Liver (tissue), 8 donors: ENCODE measurements at regions not wholly inside any gene's neighbourhood (a gene's known extent, or its start where the extent isn't known, plus 50 kb on each side); places are given as distances from the start of the nearest gene placed in this dataset.

Source experiments
- DNase-seq: peaks from one replicate; pipeline ENCODE4 v3.0.0-alpha.2; 2017; ENCODE audit warnings: low spot score
- H3K27ac ChIP-seq, 2 donors: one replicate each; pipeline ENCODE4 v1.7.0; 2013; ENCODE audit warnings: inconsistent platforms in 2 of 2, low read length in 2 of 2, control low read depth in 1 of 2, low read depth in 1 of 2, mild to moderate bottlenecking in 1 of 2
- H3K27me3 ChIP-seq, 4 donors: one replicate each; pipeline versions ENCODE4 v1.6.1 to v1.7.0; 2013; ENCODE audit warnings: low read length in 3 of 4, inconsistent platforms in 1 of 4, mild to moderate bottlenecking in 1 of 4, moderate library complexity in 1 of 4; ENCODE audit not compliant: control insufficient read depth in 4 of 4, insufficient read depth in 4 of 4
- H3K36me3 ChIP-seq, 4 donors: one replicate each; pipeline versions ENCODE4 v1.6.1 to v1.7.0; 2013; ENCODE audit warnings: low read length in 3 of 4, mild to moderate bottlenecking in 3 of 4, low read depth in 1 of 4, moderate library complexity in 1 of 4; ENCODE audit not compliant: control insufficient read depth in 4 of 4, insufficient read depth in 3 of 4
- H3K4me1 ChIP-seq, 4 donors: one replicate each; pipeline versions ENCODE4 v1.6.1 to v1.7.0; 2013; ENCODE audit warnings: low read length in 3 of 4, mild to moderate bottlenecking in 3 of 4, moderate library complexity in 1 of 4; ENCODE audit not compliant: control insufficient read depth in 4 of 4, insufficient read depth in 4 of 4
- H3K4me3 ChIP-seq, 3 donors: one replicate each; pipeline versions ENCODE4 v1.6.1 to v1.7.0; 2013; ENCODE audit warnings: low read length in 3 of 3, control low read depth in 1 of 3, low read depth in 1 of 3, mild to moderate bottlenecking in 1 of 3
- H3K9ac ChIP-seq, 2 donors: one replicate each; pipeline ENCODE4 v1.7.0; 2013; ENCODE audit warnings: low read length in 2 of 2, mild to moderate bottlenecking in 2 of 2, moderate library complexity in 2 of 2, control low read depth in 1 of 2, low read depth in 1 of 2
- H3K9me3 ChIP-seq, 4 donors: one replicate each; pipeline versions ENCODE4 v1.6.1 to v1.7.0; 2013; ENCODE audit warnings: low read length in 3 of 4; ENCODE audit not compliant: control insufficient read depth in 4 of 4
- CTCF ChIP-seq: fragments of 150-350 bp; IDR thresholded peaks from 2 replicates; pipeline ENCODE4 v1.5.1; 2017; ENCODE audit warnings: improper control_type of control experiment, low read depth, low read length; ENCODE audit not compliant: missing input control
- EGR1 ChIP-seq, 2 donors: IDR thresholded peaks; 2 replicates each; pipeline ENCODE4 v1.6.1; 2016 to 2018; ENCODE audit warnings: antibody characterized with exemption in 2 of 2, low read depth in 2 of 2
- FOXA1 ChIP-seq: IDR thresholded peaks from 2 replicates; pipeline ENCODE4 v1.6.1; 2016; ENCODE audit warnings: antibody characterized with exemption
- FOXA2 ChIP-seq: IDR thresholded peaks from 2 replicates; pipeline ENCODE4 v1.6.1; 2016; ENCODE audit warnings: antibody characterized with exemption
- GABPA ChIP-seq, 2 donors: IDR thresholded peaks in 1 of 2; conservative IDR thresholded peaks in 1 of 2; 2 replicates each; pipeline ENCODE4 v1.6.1; 2016; ENCODE audit warnings: antibody characterized with exemption in 2 of 2, mild to moderate bottlenecking in 1 of 2, moderate library complexity in 1 of 2
- HNF4A ChIP-seq, 2 donors: conservative IDR thresholded peaks; 2 replicates each; pipeline ENCODE4 v1.6.1; 2016; ENCODE audit warnings: antibody characterized with exemption in 2 of 2, mild to moderate bottlenecking in 2 of 2
- HNF4G ChIP-seq: IDR thresholded peaks from 2 replicates; pipeline ENCODE4 v1.6.1; 2016; ENCODE audit warnings: antibody characterized with exemption
- JUND ChIP-seq, 2 donors: IDR thresholded peaks; 2 replicates each; pipeline ENCODE4 v1.6.1; 2016; ENCODE audit warnings: antibody characterized with exemption in 2 of 2
- MAX ChIP-seq: IDR thresholded peaks from 2 replicates; pipeline ENCODE4 v1.6.1; 2016; ENCODE audit warnings: antibody characterized with exemption
- NR2F2 ChIP-seq: IDR thresholded peaks from 2 replicates; pipeline ENCODE4 v1.6.1; 2016; ENCODE audit warnings: antibody characterized with exemption
- RAD21 ChIP-seq, 2 donors: IDR thresholded peaks; 2 replicates each; pipeline ENCODE4 v1.6.1; 2016; ENCODE audit warnings: antibody characterized with exemption in 2 of 2, mild to moderate bottlenecking in 2 of 2
- REST ChIP-seq: IDR thresholded peaks from 2 replicates; pipeline ENCODE4 v1.6.1; 2016; ENCODE audit warnings: antibody characterized with exemption, mild to moderate bottlenecking
- RXRA ChIP-seq, 2 donors: IDR thresholded peaks; 2 replicates each; pipeline ENCODE4 v1.6.1; 2017 to 2018; ENCODE audit warnings: antibody characterized with exemption in 2 of 2, mild to moderate bottlenecking in 1 of 2
- SP1 ChIP-seq: IDR thresholded peaks from 2 replicates; pipeline ENCODE4 v1.6.1; 2018; ENCODE audit warnings: antibody characterized with exemption, mild to moderate bottlenecking
- TAF1 ChIP-seq: conservative IDR thresholded peaks from 2 replicates; pipeline ENCODE4 v1.6.1; 2016; ENCODE audit warnings: antibody characterized with exemption, mild to moderate bottlenecking
- YY1 ChIP-seq: IDR thresholded peaks from 2 replicates; pipeline ENCODE4 v1.6.1; 2016; ENCODE audit warnings: antibody characterized with exemption, mild to moderate bottlenecking
- ZBTB33 ChIP-seq: IDR thresholded peaks from 2 replicates; pipeline ENCODE4 v1.6.1; 2016; ENCODE audit warnings: antibody characterized with exemption
- WGBS: extraction: QIAGEN DNeasy Blood & Tissue Kit; methylation state at CpG from one replicate; pipeline ENCODE4 v1.1.7; 2013; 5-methylcytosine and 5-hydroxymethylcytosine counted together
- TF ChIP-seq, protein P1 (sequence below): IDR thresholded peaks from 2 replicates; pipeline ENCODE4 v1.6.1; 2016; ENCODE audit warnings: antibody characterized with exemption
- donor health status: healthy.
- donor health status: healthy.
- donor health status: healthy.
- donor health status: healthy.
- donor health status: healthy.

- TF ChIP-seq ZBTB33: no peak
Observed at GRCh38 chr18:43380104-43380672, 102.9 kb upstream of the SYT4 start (continued).

DNA sequence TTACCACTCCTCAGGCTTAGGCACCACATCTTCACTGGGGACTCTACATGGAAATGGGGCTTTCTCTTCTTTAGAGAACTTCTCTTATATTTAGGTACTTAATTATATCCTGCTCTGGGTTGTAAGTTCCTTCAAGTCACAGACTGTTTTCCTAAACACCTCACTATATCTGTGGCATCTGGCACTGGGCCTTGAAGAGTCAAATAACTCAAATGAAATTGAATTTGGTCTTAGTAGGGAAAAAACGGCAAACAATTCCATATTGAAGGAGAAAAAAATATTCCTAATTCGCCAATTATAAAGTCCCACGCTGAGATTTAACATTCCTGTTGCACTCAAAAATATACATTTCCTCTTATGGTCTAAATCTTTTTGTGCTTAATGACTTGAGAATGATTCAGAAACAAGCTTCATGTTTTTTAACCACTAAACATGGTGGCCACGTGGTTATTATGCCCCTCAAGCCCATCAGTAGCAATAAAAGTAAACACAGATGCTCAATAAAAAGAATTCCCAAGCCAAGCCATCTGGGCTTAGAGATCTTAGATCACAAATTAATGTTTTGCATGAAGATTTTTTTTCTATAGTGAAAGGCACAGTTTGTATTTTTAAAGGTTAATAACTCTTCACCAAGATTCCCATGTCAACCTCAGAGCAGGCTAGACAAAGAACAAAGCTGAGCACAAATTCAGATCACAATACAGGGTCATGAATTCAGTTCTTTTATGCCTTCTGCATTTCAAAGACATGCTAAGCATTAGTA lies 105.5 kb upstream of the SYT4 start:
- H3K9me3 ChIP-seq: no peaks in the 10 kb centered on the region
- H3K27ac ChIP-seq: no peak overlapping the region
- TF ChIP-seq FOXA2 (no peak), CTCF (no peak), REST (no peak), YY1 (no peak), ZBTB33 (no peak), TAF1 (no peak), RAD21 (IDR thresholded peaks at IDR 0.05) (no peak), HNF4G (no peak), FOXA1 (no peak), MAX (no peak), JUND (IDR thresholded peaks at IDR 0.05) (no peak), HNF4A (conservative IDR thresholded peaks at IDR 0.05) (no peak), NR2F2 (no peak), EGR1 (IDR thresholded peaks at IDR 0.05; ENCODE audit: low read depth in 2 of 2) (no peak), SP1 (no peak), RXRA (IDR thresholded peaks at IDR 0.05) (no peak), GABPA (IDR thresholded peaks at IDR 0.05 in 1 of 2, conservative IDR thresholded peaks at IDR 0.05 in 1 of 2) (no peak)
- TF ChIP-seq, protein P1, sequence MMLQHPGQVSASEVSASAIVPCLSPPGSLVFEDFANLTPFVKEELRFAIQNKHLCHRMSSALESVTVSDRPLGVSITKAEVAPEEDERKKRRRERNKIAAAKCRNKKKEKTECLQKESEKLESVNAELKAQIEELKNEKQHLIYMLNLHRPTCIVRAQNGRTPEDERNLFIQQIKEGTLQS: no peak
- no peaks in the 10 kb centered on the region for H3K4me1 ChIP-seq
- no peak for DNase-seq
- H3K9ac ChIP-seq: no peak overlapping the region
- 59% methylated on average over 4 of the region's 4 CpGs for WGBS
- H3K27me3 ChIP-seq: no peaks in the 10 kb centered on the region
- H3K36me3 ChIP-seq: no peaks in the 10 kb centered on the region
- H3K4me3 ChIP-seq: no peak overlapping the region
